Liver (tissue), 8 donors: ENCODE measurements at regions not wholly inside any gene's neighbourhood (a gene's known extent, or its start where the extent isn't known, plus 50 kb on each side); places are given as distances from the start of the nearest gene placed in this dataset.
A peak's percentile ranks its signal among the peaks of the same experiment; 100 is the strongest.

ENCODE experiments used
- DNase-seq: peaks from one replicate; pipeline ENCODE4 v3.0.0-alpha.2; 2017; ENCODE audit warnings: low spot score
- H3K27ac ChIP-seq, 2 donors: one replicate each; pipeline ENCODE4 v1.7.0; 2013; ENCODE audit warnings: inconsistent platforms in 2 of 2, low read length in 2 of 2, control low read depth in 1 of 2, low read depth in 1 of 2, mild to moderate bottlenecking in 1 of 2
- H3K27me3 ChIP-seq, 4 donors: one replicate each; pipeline versions ENCODE4 v1.6.1 to v1.7.0; 2013; ENCODE audit warnings: low read length in 3 of 4, inconsistent platforms in 1 of 4, mild to moderate bottlenecking in 1 of 4, moderate library complexity in 1 of 4; ENCODE audit not compliant: control insufficient read depth in 4 of 4, insufficient read depth in 4 of 4
- H3K36me3 ChIP-seq, 4 donors: one replicate each; pipeline versions ENCODE4 v1.6.1 to v1.7.0; 2013; ENCODE audit warnings: low read length in 3 of 4, mild to moderate bottlenecking in 3 of 4, low read depth in 1 of 4, moderate library complexity in 1 of 4; ENCODE audit not compliant: control insufficient read depth in 4 of 4, insufficient read depth in 3 of 4
- H3K4me1 ChIP-seq, 4 donors: one replicate each; pipeline versions ENCODE4 v1.6.1 to v1.7.0; 2013; ENCODE audit warnings: low read length in 3 of 4, mild to moderate bottlenecking in 3 of 4, moderate library complexity in 1 of 4; ENCODE audit not compliant: control insufficient read depth in 4 of 4, insufficient read depth in 4 of 4
- H3K4me3 ChIP-seq, 3 donors: one replicate each; pipeline versions ENCODE4 v1.6.1 to v1.7.0; 2013; ENCODE audit warnings: low read length in 3 of 3, control low read depth in 1 of 3, low read depth in 1 of 3, mild to moderate bottlenecking in 1 of 3
- H3K9ac ChIP-seq, 2 donors: one replicate each; pipeline ENCODE4 v1.7.0; 2013; ENCODE audit warnings: low read length in 2 of 2, mild to moderate bottlenecking in 2 of 2, moderate library complexity in 2 of 2, control low read depth in 1 of 2, low read depth in 1 of 2
- H3K9me3 ChIP-seq, 4 donors: one replicate each; pipeline versions ENCODE4 v1.6.1 to v1.7.0; 2013; ENCODE audit warnings: low read length in 3 of 4; ENCODE audit not compliant: control insufficient read depth in 4 of 4
- ATF3 ChIP-seq: IDR thresholded peaks from 2 replicates; pipeline ENCODE4 v1.6.1; 2016; ENCODE audit warnings: antibody characterized with exemption
- CTCF ChIP-seq: fragments of 150-350 bp; IDR thresholded peaks from 2 replicates; pipeline ENCODE4 v1.5.1; 2017; ENCODE audit warnings: improper control_type of control experiment, low read depth, low read length; ENCODE audit not compliant: missing input control
- EGR1 ChIP-seq, 2 donors: IDR thresholded peaks; 2 replicates each; pipeline ENCODE4 v1.6.1; 2016 to 2018; ENCODE audit warnings: antibody characterized with exemption in 2 of 2, low read depth in 2 of 2
- FOXA1 ChIP-seq: IDR thresholded peaks from 2 replicates; pipeline ENCODE4 v1.6.1; 2016; ENCODE audit warnings: antibody characterized with exemption
- FOXA2 ChIP-seq: IDR thresholded peaks from 2 replicates; pipeline ENCODE4 v1.6.1; 2016; ENCODE audit warnings: antibody characterized with exemption
- GABPA ChIP-seq, 2 donors: IDR thresholded peaks in 1 of 2; conservative IDR thresholded peaks in 1 of 2; 2 replicates each; pipeline ENCODE4 v1.6.1; 2016; ENCODE audit warnings: antibody characterized with exemption in 2 of 2, mild to moderate bottlenecking in 1 of 2, moderate library complexity in 1 of 2
- HNF4A ChIP-seq, 2 donors: conservative IDR thresholded peaks; 2 replicates each; pipeline ENCODE4 v1.6.1; 2016; ENCODE audit warnings: antibody characterized with exemption in 2 of 2, mild to moderate bottlenecking in 2 of 2
- HNF4G ChIP-seq: IDR thresholded peaks from 2 replicates; pipeline ENCODE4 v1.6.1; 2016; ENCODE audit warnings: antibody characterized with exemption
- JUND ChIP-seq, 2 donors: IDR thresholded peaks; 2 replicates each; pipeline ENCODE4 v1.6.1; 2016; ENCODE audit warnings: antibody characterized with exemption in 2 of 2
- MAX ChIP-seq: IDR thresholded peaks from 2 replicates; pipeline ENCODE4 v1.6.1; 2016; ENCODE audit warnings: antibody characterized with exemption
- NR2F2 ChIP-seq: IDR thresholded peaks from 2 replicates; pipeline ENCODE4 v1.6.1; 2016; ENCODE audit warnings: antibody characterized with exemption
- RAD21 ChIP-seq, 2 donors: IDR thresholded peaks; 2 replicates each; pipeline ENCODE4 v1.6.1; 2016; ENCODE audit warnings: antibody characterized with exemption in 2 of 2, mild to moderate bottlenecking in 2 of 2
- REST ChIP-seq: IDR thresholded peaks from 2 replicates; pipeline ENCODE4 v1.6.1; 2016; ENCODE audit warnings: antibody characterized with exemption, mild to moderate bottlenecking
- RXRA ChIP-seq, 2 donors: IDR thresholded peaks; 2 replicates each; pipeline ENCODE4 v1.6.1; 2017 to 2018; ENCODE audit warnings: antibody characterized with exemption in 2 of 2, mild to moderate bottlenecking in 1 of 2
- SP1 ChIP-seq: IDR thresholded peaks from 2 replicates; pipeline ENCODE4 v1.6.1; 2018; ENCODE audit warnings: antibody characterized with exemption, mild to moderate bottlenecking
- TAF1 ChIP-seq: conservative IDR thresholded peaks from 2 replicates; pipeline ENCODE4 v1.6.1; 2016; ENCODE audit warnings: antibody characterized with exemption, mild to moderate bottlenecking
- YY1 ChIP-seq: IDR thresholded peaks from 2 replicates; pipeline ENCODE4 v1.6.1; 2016; ENCODE audit warnings: antibody characterized with exemption, mild to moderate bottlenecking
- ZBTB33 ChIP-seq: IDR thresholded peaks from 2 replicates; pipeline ENCODE4 v1.6.1; 2016; ENCODE audit warnings: antibody characterized with exemption
- WGBS: extraction: QIAGEN DNeasy Blood & Tissue Kit; methylation state at CpG from one replicate; pipeline ENCODE4 v1.1.7; 2013; 5-methylcytosine and 5-hydroxymethylcytosine counted together
- donor health status: healthy.
- donor health status: healthy.
- donor health status: healthy.
- donor health status: healthy.
- donor health status: healthy.

GRCh38 chr6:134835993-134836392 lies 113.9 kb downstream of the ALDH8A1 start:
- Histone ChIP-seq H3K27me3 (no peaks in the 10 kb centered on the region), H3K36me3 (no peaks in the 10 kb centered on the region), H3K9ac (no peak overlapping the region), H3K27ac (no peak overlapping the region), H3K9me3 (no peaks in the 10 kb centered on the region), H3K4me1 (peaks cover 6 to 25% (median 13%) of the 10 kb centered on the region in 4 donors), H3K4me3 (no peak overlapping the region)
- TF ChIP-seq RAD21 (IDR thresholded peaks at IDR 0.05) (no peak), MAX (peak; percentile 30), JUND (IDR thresholded peaks at IDR 0.05) (no peak), HNF4A (conservative IDR thresholded peaks at IDR 0.05) (no peak), YY1 (peak; percentile 22), NR2F2 (no peak), REST (no peak)
- 64% methylated on average over 2 of the region's 2 CpGs for WGBS
- no peak for DNase-seq

GRCh38 chr6:134830940-134831339 lies 119.0 kb downstream of the ALDH8A1 start:
- no peaks in the 10 kb centered on the region for H3K36me3 ChIP-seq
- H3K27ac ChIP-seq = peak overlapping the region; percentile 56 to 82
- H3K4me1 ChIP-seq = peaks cover 4 to 29% (median 15%) of the 10 kb centered on the region in 4 donors
- WGBS = 32% methylated on average over 2 of the region's 2 CpGs
- H3K9me3 ChIP-seq = no peaks in the 10 kb centered on the region
- TF ChIP-seq HNF4G (peak; percentile 50), MAX (peak; percentile 84), FOXA1 (peak; percentile 80), NR2F2 (peak; percentile 43), TAF1 (no peak), HNF4A (conservative IDR thresholded peaks at IDR 0.05) (peak; percentile 69 to 74), REST (peak; percentile 57), ZBTB33 (peak; percentile 65), JUND (IDR thresholded peaks at IDR 0.05) (peak in 1 of 2 donors; percentile 56), SP1 (peak; percentile 76), RXRA (IDR thresholded peaks at IDR 0.05) (peak; percentile 81), CTCF (no peak), FOXA2 (no peak), RAD21 (IDR thresholded peaks at IDR 0.05) (peak; percentile 36 to 48), GABPA (IDR thresholded peaks at IDR 0.05 in 1 of 2, conservative IDR thresholded peaks at IDR 0.05 in 1 of 2) (no peak), ATF3 (no peak), YY1 (peak; percentile 96), EGR1 (IDR thresholded peaks at IDR 0.05; ENCODE audit: low read depth in 2 of 2) (peak in 1 of 2 donors; percentile 49)
- no peak for DNase-seq
- H3K27me3 ChIP-seq = no peaks in the 10 kb centered on the region
- no peak overlapping the region for H3K4me3 ChIP-seq
- no peak overlapping the region for H3K9ac ChIP-seq
